Loucy (cell line): ENCODE measurements at regions not wholly inside any gene's neighbourhood (a gene's known extent, or its start where the extent isn't known, plus 50 kb on each side); places are given as distances from the start of the nearest gene placed in this dataset.
"Not testable (repeated sequence)": the region's sequence is repeated elsewhere in the genome, so short reads cannot be mapped to it uniquely, and the experiment has no call there.

ENCODE experiments used
- CTCF ChIP-seq: fragments of 200-600 bp; sonication (generic); conservative IDR thresholded peaks from 2 replicates; pipeline ENCODE4 v1.5.1; 2014; ENCODE audit warnings: mild to moderate bottlenecking, antibody characterized with exemption, low read length
- EZH2phosphoT487 ChIP-seq: fragments of 200-600 bp; IDR thresholded peaks from 2 replicates; pipeline ENCODE4 v1.6.1; 2018; ENCODE audit warnings: antibody characterized with exemption, mild to moderate bottlenecking, moderate library complexity, borderline replicate concordance

GRCh38 chr18:3349046-3349841, 87.3 kb downstream of the MYL12B start:
- not testable (repeated sequence) for TF ChIP-seq CTCF, EZH2phosphoT487
